ENCODE measurements at regions not wholly inside any gene's neighbourhood (a gene's known extent, or its start where the extent isn't known, plus 50 kb on each side); places are given as distances from the start of the nearest gene placed in this dataset.
A peak's percentile ranks its signal among the peaks of the same experiment; 100 is the strongest.

- no peak for DNase-seq (ENCODE audit: low spot score)
Observed at GRCh38 chr18:39801848-39802247, 2153.2 kb upstream of the PIK3C3 start.

GRCh38 chr18:39801010-39801409 lies 2154.0 kb upstream of the PIK3C3 start:
- no peak for DNase-seq (ENCODE audit: low spot score)

DNA sequence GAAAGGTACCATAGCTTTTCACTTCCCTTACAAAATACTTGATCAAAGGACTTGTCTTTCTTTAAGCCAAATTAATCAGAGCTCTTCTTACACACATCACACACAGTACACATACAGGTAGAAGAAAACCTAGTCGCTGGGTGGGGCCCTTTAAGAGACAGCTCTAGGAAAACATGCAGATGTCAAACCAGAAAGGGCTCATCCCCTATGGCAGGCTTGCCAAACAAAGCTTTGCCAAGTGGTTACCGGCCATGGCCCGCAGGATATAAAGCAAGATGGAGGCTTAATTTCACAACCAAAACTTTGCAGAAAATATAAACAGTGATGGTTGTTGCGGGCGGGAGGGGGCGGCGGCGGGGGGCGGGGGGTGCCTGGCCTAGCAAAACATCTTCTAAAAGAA lies 2156.0 kb upstream of the PIK3C3 start:
- peak; percentile 21 for DNase-seq (ENCODE audit: low spot score)

GRCh38 chr18:39796393-39796792 lies 2158.6 kb upstream of the PIK3C3 start:
- DNase-seq (ENCODE audit: low spot score) = no peak

DNA sequence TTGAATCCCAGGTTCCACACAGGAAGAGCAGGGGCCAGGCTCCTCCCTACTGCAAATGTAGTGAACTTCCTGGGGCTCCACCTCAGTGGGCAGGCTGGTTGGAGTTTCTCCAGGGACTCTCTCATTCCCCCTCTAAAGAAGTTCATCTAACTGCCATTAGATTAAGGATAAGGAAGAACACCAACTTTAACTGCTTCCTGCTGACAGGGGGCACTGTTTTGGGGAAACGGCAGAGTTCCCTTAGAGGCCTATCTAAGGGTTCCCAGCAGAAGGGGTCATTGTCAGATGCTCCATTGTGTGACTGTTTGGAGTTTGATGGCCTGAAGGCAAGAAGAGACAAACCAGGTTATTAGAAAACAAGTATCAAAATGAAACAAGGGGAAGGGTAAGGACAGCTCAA lies 2159.7 kb upstream of the PIK3C3 start:
- no peak for DNase-seq (ENCODE audit: low spot score)

DNA sequence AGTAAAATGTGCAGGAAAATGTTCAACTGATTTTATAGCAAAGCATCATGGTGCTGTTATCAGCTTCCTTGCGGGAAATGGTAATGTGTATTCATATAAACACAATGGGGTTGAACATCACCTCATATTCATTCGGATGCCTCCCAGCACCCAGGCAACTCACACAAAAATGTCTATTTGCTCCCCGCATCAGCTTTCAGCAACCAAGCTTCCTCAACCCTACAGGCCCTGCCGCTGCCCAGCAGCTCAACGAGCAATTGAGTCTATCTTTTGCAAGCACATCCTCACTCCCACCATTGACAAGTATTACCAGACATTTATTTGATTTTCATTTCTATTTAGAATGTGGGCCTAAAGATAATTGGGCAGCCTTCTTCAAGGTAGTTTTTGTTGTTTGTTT lies 2161.4 kb upstream of the PIK3C3 start:
- DNase-seq (ENCODE audit: low spot score) = no peak

DNA sequence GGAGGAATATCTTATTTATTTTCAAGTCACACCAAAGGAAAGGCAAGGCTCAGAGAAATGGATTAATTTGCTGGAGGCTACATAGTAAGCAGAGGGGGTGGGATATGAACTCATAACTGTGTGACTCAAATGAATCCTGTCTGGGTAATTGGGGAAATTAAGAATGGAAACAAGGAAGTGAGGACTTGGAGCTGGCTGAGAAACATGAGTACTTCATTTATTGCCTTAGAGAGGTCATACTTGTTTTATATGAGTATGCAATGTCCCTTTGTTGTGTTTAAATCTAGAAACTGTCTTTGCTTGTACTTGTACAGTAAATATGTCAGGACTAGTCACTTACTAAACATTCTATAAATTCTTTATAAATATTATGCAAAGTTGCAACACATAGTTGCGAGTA lies 2166.7 kb upstream of the PIK3C3 start:
- no peak for DNase-seq (ENCODE audit: low spot score)

DNA sequence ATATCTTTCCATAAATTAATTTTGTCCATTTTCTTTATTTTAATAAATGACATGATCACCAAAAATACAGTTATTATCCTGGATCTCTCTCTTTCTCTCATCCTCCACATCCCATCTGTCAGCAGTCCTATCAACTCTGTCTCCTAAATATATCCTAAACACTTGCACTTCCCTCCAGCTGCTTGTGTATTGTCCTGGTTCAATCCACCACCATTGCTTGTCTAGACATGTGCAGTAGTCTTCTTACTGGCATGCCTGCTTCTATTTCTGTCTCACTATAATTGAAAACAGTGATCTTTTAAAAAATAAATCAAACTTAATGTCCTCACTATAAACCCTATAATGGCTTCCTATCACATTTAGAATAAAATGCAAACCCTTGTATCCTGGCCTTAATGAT lies 2168.6 kb upstream of the PIK3C3 start:
- DNase-seq (ENCODE audit: low spot score) = no peak

DNA sequence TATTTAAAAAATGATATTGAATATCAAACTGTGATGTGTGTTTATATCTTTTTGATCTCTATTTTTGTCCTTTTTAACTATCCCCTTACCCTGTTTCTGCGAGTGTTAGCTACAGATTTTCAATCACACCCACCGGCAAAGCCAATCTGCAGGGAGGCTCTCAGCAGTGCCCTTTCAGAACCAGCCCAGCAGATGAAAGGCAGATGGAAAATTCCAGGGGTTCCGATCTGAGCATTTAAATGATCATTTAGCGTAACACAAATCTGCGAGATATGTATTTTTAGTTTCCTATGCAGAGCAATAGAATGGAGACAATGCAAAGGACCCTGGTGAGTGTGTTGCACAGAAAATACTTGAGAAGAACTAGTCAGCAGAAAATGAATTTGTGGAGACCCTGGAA lies 2170.5 kb upstream of the PIK3C3 start:
- DNase-seq (ENCODE audit: low spot score) = no peak

DNA sequence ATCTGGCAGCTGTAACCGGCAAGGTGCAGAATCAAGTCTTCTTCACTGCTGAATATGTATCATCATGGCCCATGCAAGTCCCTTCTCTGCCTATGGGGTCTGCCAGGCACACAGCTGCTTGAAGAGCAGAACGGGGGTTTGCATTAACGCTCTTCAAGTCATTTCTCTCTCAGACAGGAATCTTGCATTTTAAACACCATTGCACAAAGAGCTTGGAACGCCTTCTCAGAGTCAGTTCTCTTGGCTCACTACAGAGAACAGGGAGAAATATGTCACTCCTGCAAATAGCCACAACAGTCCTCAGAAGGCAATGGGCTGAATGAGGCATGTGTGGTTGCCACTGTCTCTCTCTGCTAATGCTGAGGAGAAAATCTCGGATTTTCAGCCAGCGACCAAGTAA lies 2173.5 kb upstream of the PIK3C3 start:
- DNase-seq (ENCODE audit: low spot score) = no peak

DNA sequence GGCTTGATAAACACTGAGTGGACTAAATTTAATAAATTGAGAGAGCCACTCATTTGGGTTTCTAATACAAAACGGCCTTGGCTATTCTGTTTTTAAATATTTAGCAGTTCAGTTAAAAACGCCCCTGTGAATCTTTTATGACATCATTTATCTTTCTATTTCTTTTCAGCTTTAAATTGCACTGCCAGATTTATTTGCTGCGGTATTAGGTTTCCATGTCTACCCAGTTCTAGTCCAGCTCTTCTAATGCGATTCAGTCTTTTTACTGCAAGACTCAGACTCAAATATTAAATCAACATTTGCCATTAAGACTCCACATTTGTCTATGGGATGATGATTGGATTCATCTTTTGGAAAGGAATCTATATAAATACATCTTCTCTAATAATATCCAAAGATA lies 2174.3 kb upstream of the PIK3C3 start:
- no peak for DNase-seq (ENCODE audit: low spot score)

DNA sequence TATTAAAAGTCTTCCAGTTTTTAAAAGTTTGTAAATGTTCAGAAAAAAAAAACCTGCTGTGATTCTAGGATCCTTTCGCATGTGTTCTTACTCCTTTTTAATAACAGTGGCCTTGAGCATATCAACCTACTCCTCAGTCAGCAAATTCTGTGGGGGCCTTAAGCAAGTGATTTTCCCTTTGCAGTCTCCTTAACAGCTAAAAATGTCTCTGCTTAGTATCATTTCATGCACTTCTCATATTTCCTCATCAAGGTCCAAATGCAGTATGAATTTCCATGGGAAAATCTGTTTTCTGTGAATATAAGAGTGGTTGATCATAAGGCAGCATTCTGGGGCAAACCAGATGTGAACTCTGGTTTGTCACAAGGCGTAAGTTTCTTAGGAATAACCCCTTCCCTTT lies 2175.1 kb upstream of the PIK3C3 start:
- no peak for DNase-seq (ENCODE audit: low spot score)

DNA sequence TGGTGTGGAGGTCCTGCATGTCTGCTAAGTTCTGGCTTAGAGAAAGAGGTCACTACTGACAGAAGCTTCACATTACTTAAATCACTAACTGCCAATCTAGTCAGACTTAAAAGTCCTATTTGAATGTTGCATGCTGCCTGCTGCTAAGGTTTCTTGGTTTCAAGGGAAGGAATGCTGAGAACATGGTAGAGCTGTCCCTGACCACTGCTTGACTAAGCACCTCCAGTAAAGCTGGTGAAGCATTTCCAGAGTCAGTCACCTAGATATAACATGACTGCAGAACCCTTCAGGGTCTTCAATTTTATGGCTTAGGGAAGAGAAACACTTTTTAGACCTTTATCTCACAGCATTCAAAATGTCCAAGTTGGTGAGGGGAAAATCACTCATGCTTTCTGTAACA lies 2178.3 kb upstream of the PIK3C3 start:
- DNase-seq (ENCODE audit: low spot score) = no peak

- no peak for DNase-seq (ENCODE audit: low spot score)
Observed at GRCh38 chr18:39774957-39775598, 2180.0 kb upstream of the PIK3C3 start.

DNA sequence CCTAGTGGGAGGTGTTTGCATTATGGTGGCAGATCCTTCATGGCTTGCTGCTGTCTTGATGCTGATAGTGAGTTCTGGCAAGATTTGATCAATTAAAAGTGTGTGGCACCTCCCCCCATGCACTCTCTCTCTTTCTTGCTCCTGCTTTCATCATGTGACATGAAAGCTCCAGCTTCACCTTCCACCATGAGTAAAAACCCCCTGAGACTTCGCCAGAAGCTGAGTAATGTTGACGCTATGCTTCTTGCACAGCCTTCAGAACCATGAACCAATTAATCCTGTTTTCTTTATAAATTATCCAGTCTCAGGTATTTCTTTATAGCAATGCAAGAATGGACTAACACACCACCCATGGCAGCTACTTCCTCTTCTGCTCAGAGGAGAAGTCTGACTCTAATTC lies 2181.4 kb upstream of the PIK3C3 start:
- DNase-seq (ENCODE audit: low spot score) = no peak

DNA sequence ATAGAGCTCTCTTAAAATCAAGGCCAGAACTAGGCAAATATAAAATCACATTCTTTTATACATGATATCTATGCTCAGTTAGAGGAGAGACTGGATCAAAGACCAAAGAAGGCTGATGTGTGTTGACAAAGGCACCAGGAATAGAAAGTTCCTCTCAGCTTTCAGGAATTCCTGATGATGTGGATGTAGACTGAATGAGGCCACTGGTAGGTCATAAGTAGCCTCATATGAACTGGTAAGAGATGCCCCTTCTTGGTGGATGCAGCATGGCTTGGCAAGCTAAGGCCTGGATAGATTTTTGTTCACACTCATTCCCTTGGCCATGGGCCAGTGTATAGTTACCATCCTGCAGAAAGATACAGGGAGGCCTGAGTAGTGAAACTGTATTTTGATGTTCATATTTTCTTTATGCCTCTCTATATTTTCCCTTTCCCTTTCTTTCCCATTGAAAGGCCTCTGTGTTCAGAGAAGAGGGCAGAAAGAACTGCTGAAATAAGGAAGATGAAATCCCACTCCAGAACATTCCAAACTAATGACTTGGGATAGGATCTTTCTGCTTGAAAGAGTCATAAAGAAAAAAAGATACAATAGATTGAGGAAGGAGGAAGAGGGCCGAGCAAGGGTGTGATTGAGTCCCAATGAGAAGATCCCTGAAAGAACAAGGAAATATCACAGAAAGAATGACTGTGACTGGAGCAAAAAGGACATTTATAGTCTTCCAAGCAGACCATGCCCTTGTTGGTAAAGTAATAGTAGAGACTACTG lies 2182.7 kb upstream of the PIK3C3 start:
- no peak for DNase-seq (ENCODE audit: low spot score)

DNA sequence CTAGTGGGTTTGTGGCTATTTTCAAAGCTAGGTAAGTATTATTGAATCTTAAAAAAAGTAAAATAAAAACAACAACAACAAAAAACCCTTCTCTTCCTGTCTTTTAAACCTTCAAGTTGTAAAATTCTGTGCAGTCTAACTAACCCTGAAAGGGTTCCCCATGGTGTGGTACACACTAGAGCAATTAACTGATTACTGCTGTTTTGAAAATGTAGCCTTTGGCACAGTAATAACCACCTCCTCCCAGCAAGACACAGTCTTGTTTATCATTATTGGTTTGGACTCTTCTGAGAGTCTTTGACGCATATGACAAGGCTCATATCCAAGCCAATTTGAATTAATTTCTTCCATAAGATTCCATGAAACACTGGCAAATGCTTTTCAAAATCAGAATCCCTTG lies 2184.6 kb upstream of the PIK3C3 start:
- no peak for DNase-seq (ENCODE audit: low spot score)

- DNase-seq (ENCODE audit: low spot score) = no peak
Observed at GRCh38 chr18:39764873-39765272, 2190.2 kb upstream of the PIK3C3 start.

DNA sequence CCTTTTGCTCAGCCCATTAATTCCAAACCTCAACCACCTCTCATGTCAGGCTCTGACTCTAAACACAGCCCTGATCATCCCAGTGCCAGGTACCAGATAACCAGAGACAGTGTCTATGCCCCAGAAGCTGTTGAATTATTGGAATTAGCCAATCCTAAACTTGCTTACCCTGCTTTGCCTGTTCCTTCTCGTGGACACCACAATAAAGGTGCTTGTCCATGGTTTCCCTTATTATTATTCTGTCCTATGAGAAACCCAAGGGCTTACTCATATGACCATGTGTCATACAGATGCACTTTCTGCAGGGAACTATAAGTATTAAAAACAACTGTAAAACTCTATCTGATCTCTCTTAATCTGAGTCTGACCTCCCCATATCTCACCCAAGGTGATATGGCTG lies 2193.8 kb upstream of the PIK3C3 start:
- DNase-seq (ENCODE audit: low spot score) = no peak

DNA sequence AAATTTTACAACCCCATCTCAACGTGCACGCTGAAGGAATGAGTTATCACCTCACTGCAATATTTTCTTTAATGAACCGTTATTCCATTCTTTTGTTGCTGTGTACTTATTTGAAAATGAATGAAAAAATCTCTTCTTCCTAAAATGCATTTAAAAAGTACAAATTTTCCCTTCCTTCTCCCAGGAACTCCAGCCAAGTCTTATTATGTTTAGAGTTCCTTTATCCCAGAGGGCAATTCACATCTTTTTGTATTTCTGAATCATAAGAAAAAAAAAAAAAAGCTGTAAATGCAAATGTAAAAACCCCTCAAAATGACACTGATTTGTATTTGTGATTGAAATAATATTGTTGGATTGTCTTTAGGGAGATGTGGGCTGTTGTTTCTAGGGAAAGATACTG lies 2194.3 kb upstream of the CELF4 start:
- no peak for DNase-seq (ENCODE audit: low spot score)

DNA sequence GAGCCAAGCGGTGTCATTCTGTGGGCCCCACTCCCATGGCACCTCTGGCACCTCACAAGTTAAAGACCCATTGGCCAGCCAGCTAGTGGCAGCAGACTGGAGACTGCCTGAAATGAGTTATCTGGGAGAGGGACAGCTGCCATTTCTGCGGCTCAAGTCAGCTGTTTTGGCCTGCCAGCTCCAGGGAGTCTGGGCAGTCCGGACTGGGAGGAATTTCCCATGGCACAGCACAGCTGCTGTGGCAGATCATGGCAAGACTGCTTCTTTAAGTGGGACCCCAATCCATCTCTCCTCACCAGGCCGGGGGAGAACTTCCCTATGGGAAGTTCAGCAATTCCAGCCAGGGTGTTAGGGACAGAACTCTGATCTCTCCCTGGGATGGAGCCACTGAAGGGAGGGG lies 2187.6 kb upstream of the CELF4 start:
- DNase-seq (ENCODE audit: low spot score) = no peak

DNA sequence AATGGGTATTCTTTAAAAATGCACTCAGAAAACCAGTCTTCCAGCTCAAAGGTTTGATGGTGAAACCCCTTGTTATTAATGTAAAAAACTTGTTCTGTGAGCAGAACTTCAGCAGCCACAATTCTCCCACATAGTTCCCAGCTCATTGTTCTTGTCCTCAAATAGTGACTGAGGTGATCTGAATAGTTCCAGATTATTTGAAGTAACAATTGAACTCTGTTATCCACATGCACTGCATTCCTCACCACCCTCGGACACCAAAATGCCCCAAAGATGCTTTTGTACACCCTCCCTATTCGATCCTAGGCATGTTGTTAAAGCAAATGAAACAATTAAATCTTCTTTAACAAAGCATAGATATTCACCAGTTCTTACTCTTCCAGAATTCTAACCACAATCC lies 2186.8 kb upstream of the CELF4 start:
- DNase-seq (ENCODE audit: low spot score) = no peak

DNA sequence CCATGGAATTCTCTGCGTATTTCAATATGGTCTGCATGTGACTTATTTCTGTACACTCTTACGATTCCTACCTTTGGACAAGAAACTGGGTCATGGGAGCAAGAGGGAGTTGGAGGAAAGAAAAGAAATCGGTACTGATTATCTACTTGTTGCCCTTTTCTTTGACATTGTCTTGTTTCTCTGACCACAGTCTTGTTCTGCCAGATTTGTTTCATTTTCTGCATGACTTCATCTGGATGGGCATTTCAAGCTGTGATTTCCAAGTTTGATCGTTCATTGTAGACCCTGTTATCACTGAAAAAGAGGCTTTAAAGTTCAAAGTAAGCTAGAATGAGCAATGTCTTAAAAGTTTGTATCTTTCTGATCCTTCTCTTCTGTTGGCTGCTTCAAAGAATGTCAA lies 2186.3 kb upstream of the CELF4 start:
- no peak for DNase-seq (ENCODE audit: low spot score)

DNA sequence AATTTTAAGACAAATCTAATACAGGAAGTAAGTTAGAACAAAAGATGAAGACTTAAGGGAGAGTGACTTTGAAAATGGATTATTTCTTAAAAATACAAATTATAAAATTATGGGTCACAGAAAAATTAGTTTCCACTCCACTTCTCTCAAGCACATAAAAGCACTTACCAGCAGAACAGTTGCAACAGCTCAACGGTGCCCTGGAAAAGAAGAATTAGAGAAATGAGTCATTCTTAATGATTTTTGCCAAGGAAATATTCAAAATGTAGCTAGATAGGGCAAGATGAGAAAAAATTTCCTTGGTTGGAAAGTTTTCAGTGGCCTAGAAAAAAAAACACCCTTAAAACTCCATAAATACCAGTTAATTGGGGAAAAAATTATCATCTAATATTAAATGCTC lies 2185.6 kb upstream of the CELF4 start:
- peak; percentile 11 for DNase-seq (ENCODE audit: low spot score)
